IMR-90 (cell line): ENCODE measurements at regions not wholly inside any gene's neighbourhood (a gene's known extent, or its start where the extent isn't known, plus 50 kb on each side); places are given as distances from the start of the nearest gene placed in this dataset.

ENCODE experiments used
- ATAC-seq: fragments of 200-7000 bp; cut with Tn5 transposase; 2 replicates; pipeline ENCODE4 v1.9.1; 2020; ENCODE audit warnings: low read depth, mild to moderate bottlenecking, moderate library complexity
- BruUV-seq: library from RNA; stranded (reverse); fragments of 400-500 nt; replicated peaks from 2 replicates; lab custom pipeline; 2021; lab: Mats Ljungman, UMichigan
- CTCF ChIA-PET: fragments of 300-600 bp; formaldehyde crosslinking; extraction: SDS; loops from one replicate; lab custom pipeline; 2021; ENCODE audit warnings: antibody characterized with exemption; lab: Yijun Ruan, JAX
- POLR2A ChIA-PET: fragments of 300-600 bp; sonication (Branson Sonifier 250); formaldehyde crosslinking; loops from one replicate; lab custom pipeline; 2022; ENCODE audit warnings: antibody characterized with exemption; ENCODE audit not compliant: unreplicated experiment; lab: Charles Lee
- DNase-seq: peaks from one replicate; pipeline ENCODE4 v3.0.0; 2013
- H2AFZ ChIP-seq: replicated peaks from 2 replicates; pipeline ENCODE3; 2013; ENCODE audit warnings: low read length, mild to moderate bottlenecking; ENCODE audit not compliant: poor library complexity
- H2AK5ac ChIP-seq: 2 replicates; pipeline ENCODE4 v1.6.1; 2013; ENCODE audit warnings: low read depth, low read length, inconsistent platforms
- H2AK9ac ChIP-seq: replicated peaks from 2 replicates; pipeline ENCODE3; 2013; ENCODE audit warnings: mild to moderate bottlenecking, low read depth, low read length, moderate library complexity; ENCODE audit not compliant: poor library complexity
- H2BK120ac ChIP-seq: 2 replicates; pipeline ENCODE4 v1.6.1; 2013; ENCODE audit warnings: low read depth, low read length, inconsistent platforms
- H2BK15ac ChIP-seq: 3 replicates; pipeline ENCODE4 v1.6.1; 2013; ENCODE audit warnings: low read depth, low read length, inconsistent platforms
- H2BK20ac ChIP-seq: 2 replicates; pipeline ENCODE4 v1.6.1; 2013; ENCODE audit warnings: low read depth, mild to moderate bottlenecking, inconsistent platforms, low read length, moderate library complexity
- H2BK5ac ChIP-seq: 2 replicates; pipeline ENCODE4 v1.6.1; 2013; ENCODE audit warnings: mild to moderate bottlenecking, low read depth, low read length, inconsistent platforms; ENCODE audit not compliant: poor library complexity, severe bottlenecking
- H3K14ac ChIP-seq: replicated peaks from 2 replicates; pipeline ENCODE4 v1.6.1; 2013; ENCODE audit warnings: low read depth, low read length, inconsistent platforms
- H3K18ac ChIP-seq: 2 replicates; pipeline ENCODE4 v1.6.1; 2013; ENCODE audit warnings: low read depth, low read length, control low read depth
- H3K23ac ChIP-seq: 2 replicates; pipeline ENCODE4 v1.6.1; 2013; ENCODE audit warnings: low read depth, low read length, inconsistent platforms
- H3K27ac ChIP-seq: 2 replicates; pipeline ENCODE4 v1.5.1; 2013; ENCODE audit warnings: mild to moderate bottlenecking, control low read depth, low read length; ENCODE audit not compliant: insufficient read depth
- H3K27me3 ChIP-seq: 2 replicates; pipeline ENCODE4 v1.6.1; 2013; ENCODE audit warnings: low read length; ENCODE audit not compliant: control insufficient read depth, insufficient read depth
- H3K36me3 ChIP-seq: 2 replicates; pipeline ENCODE4 v1.6.1; 2013; ENCODE audit warnings: low read length, mixed read lengths; ENCODE audit not compliant: control insufficient read depth, insufficient read depth
- H3K4ac ChIP-seq: 2 replicates; pipeline ENCODE4 v1.6.1; 2013; ENCODE audit warnings: low read depth, low read length, inconsistent platforms
- H3K4me1 ChIP-seq: 2 replicates; pipeline ENCODE4 v1.6.1; 2013; ENCODE audit warnings: low read length, mixed read lengths; ENCODE audit not compliant: control insufficient read depth, insufficient read depth
- H3K4me2 ChIP-seq: 2 replicates; pipeline ENCODE4 v1.6.1; 2013; ENCODE audit warnings: low read depth, mild to moderate bottlenecking, control low read depth, low read length, moderate library complexity
- H3K4me3 ChIP-seq: 2 replicates; pipeline ENCODE4 v1.5.1; 2013; ENCODE audit warnings: low read depth, mild to moderate bottlenecking, control low read depth, low read length, moderate library complexity; ENCODE audit not compliant: insufficient read depth
- H3K56ac ChIP-seq: 2 replicates; pipeline ENCODE4 v1.6.1; 2013; ENCODE audit warnings: low read length, inconsistent platforms; ENCODE audit not compliant: insufficient read depth; ENCODE audit errors: extremely low read depth
- H3K79me1 ChIP-seq, 2 experiments: 2 replicates each; pipeline ENCODE4 v1.6.1; 2013; ENCODE audit warnings: low read length in 2 of 2, inconsistent platforms in 1 of 2, low read depth in 1 of 2
- H3K9ac ChIP-seq: 2 replicates; pipeline ENCODE4 v1.6.1; 2013; ENCODE audit warnings: low read depth, low read length, control low read depth
- H3K9me1 ChIP-seq: 2 replicates; pipeline ENCODE4 v1.6.1; 2013; ENCODE audit warnings: low read length, inconsistent platforms; ENCODE audit not compliant: insufficient read depth
- H3K9me3 ChIP-seq: 2 replicates; pipeline ENCODE4 v1.6.1; 2013; ENCODE audit warnings: low read length; ENCODE audit not compliant: control insufficient read depth, insufficient read depth
- H4K20me1 ChIP-seq: 2 replicates; pipeline ENCODE4 v1.6.1; 2013; ENCODE audit warnings: low read length, inconsistent platforms; ENCODE audit not compliant: insufficient read depth
- H4K5ac ChIP-seq: 2 replicates; pipeline ENCODE4 v1.6.1; 2013; ENCODE audit warnings: mild to moderate bottlenecking, low read depth, low read length, control low read depth
- H4K8ac ChIP-seq, 2 experiments: 2 replicates each; pipeline ENCODE4 v1.6.1; 2013; ENCODE audit warnings: low read depth in 2 of 2, low read length in 2 of 2, control low read depth in 1 of 2, inconsistent platforms in 1 of 2
- H4K91ac ChIP-seq: 2 replicates; pipeline ENCODE4 v1.6.1; 2013; ENCODE audit warnings: low read depth, low read length, inconsistent platforms; ENCODE audit not compliant: insufficient read depth
- BHLHE40 ChIP-seq: fragments of 150-350 bp; IDR thresholded peaks from 2 replicates; pipeline ENCODE4 v1.6.1; 2016; ENCODE audit warnings: mild to moderate bottlenecking, low read depth, low read length
- CEBPB ChIP-seq: IDR thresholded peaks from 2 replicates; pipeline ENCODE4 v1.6.1; 2012; ENCODE audit warnings: low read depth, low read length, improper control_type of control experiment
- CHD1 ChIP-seq: IDR thresholded peaks from 2 replicates; pipeline ENCODE4 v1.6.1; 2012; ENCODE audit warnings: low read depth, low read length, improper control_type of control experiment
- FOS ChIP-seq: fragments of 150-350 bp; IDR thresholded peaks from 2 replicates; pipeline ENCODE4 v1.6.1; 2016; ENCODE audit warnings: low read depth, low read length
- MAFK ChIP-seq: IDR thresholded peaks from 2 replicates; pipeline ENCODE4 v1.6.1; 2012; ENCODE audit warnings: low read depth, low read length, improper control_type of control experiment
- MAZ ChIP-seq: IDR thresholded peaks from 2 replicates; pipeline ENCODE4 v1.6.1; 2012; ENCODE audit warnings: low read depth, mild to moderate bottlenecking, low read length, improper control_type of control experiment, moderate library complexity, borderline replicate concordance
- MXI1 ChIP-seq: IDR thresholded peaks from 2 replicates; pipeline ENCODE4 v1.6.1; 2012; ENCODE audit warnings: low read depth, mild to moderate bottlenecking, low read length, moderate library complexity, borderline replicate concordance
- NFE2L2 ChIP-seq: fragments of 150-350 bp; IDR thresholded peaks from 2 replicates; pipeline ENCODE4 v1.6.1; 2016; ENCODE audit warnings: low read depth, mild to moderate bottlenecking, low read length
- POLR2A ChIP-seq: IDR thresholded peaks from 2 replicates; pipeline ENCODE4 v1.6.1; 2012; ENCODE audit warnings: mild to moderate bottlenecking, low read depth, low read length
- RAD21 ChIP-seq: IDR thresholded peaks from 2 replicates; pipeline ENCODE4 v1.6.1; 2012; ENCODE audit warnings: low read length, improper control_type of control experiment
- RCOR1 ChIP-seq: IDR thresholded peaks from 2 replicates; pipeline ENCODE4 v1.6.1; 2012; ENCODE audit warnings: mild to moderate bottlenecking, low read length, improper control_type of control experiment; ENCODE audit not compliant: insufficient replicate concordance
- RFX5 ChIP-seq: IDR thresholded peaks from 2 replicates; pipeline ENCODE4 v1.8.0; 2012; ENCODE audit warnings: low read depth, mild to moderate bottlenecking, low read length, moderate library complexity
- SMC3 ChIP-seq: fragments of 150-350 bp; IDR thresholded peaks from 2 replicates; pipeline ENCODE4 v1.6.1; 2016; ENCODE audit warnings: low read depth, mild to moderate bottlenecking, antibody characterized with exemption, low read length, moderate library complexity
- WGBS, 2 experiments: methylation state at CpG; one replicate each; pipeline versions ENCODE4 v1.1.5 to v1.1.7; 2013; ENCODE audit warnings: missing lambda C conversion rate in 2 of 2; ENCODE audit not compliant: insufficient read length in 1 of 2; ENCODE audit errors: extremely low coverage in 2 of 2; 5-methylcytosine and 5-hydroxymethylcytosine counted together
- dilution Hi-C: fragments of 300-500 bp; cut with HindIII; formaldehyde crosslinking; loops from one replicate; pipeline ENCODE4 v1.14.3; 2018; ENCODE audit warnings: low sequenced_read_pairs; ENCODE audit not compliant: unreplicated experiment
- in situ Hi-C: fragments of 300-500 bp; cut with MboI; formaldehyde crosslinking; loops from 3 replicates; pipeline ENCODE4 v1.14.3; 2019; ENCODE audit warnings: low sequenced_read_pairs, inconsistent platforms, mixed read lengths
- intact Hi-C: fragments of 100-400 bp; cut with micrococcal nuclease; formaldehyde crosslinking; loops from 2 replicates; pipeline ENCODE4 v1.10.0; 2022
- TF ChIP-seq, protein P1 (sequence below): fragments of 150-350 bp; IDR thresholded peaks from 2 replicates; pipeline ENCODE4 v1.6.1; 2017; ENCODE audit warnings: mild to moderate bottlenecking, antibody characterized with exemption, low read length, low read depth
- TF ChIP-seq, protein P2 (sequence below): conservative IDR thresholded peaks from 2 replicates; pipeline ENCODE4 v1.5.1; 2012; ENCODE audit warnings: mild to moderate bottlenecking, low read depth, low read length, improper control_type of control experiment
- TF ChIP-seq, protein P3 (sequence below): fragments of 150-350 bp; IDR thresholded peaks from 2 replicates; pipeline ENCODE4 v1.6.1; 2016; ENCODE audit warnings: low read depth, mild to moderate bottlenecking, low read length, moderate library complexity, borderline replicate concordance

DNA sequence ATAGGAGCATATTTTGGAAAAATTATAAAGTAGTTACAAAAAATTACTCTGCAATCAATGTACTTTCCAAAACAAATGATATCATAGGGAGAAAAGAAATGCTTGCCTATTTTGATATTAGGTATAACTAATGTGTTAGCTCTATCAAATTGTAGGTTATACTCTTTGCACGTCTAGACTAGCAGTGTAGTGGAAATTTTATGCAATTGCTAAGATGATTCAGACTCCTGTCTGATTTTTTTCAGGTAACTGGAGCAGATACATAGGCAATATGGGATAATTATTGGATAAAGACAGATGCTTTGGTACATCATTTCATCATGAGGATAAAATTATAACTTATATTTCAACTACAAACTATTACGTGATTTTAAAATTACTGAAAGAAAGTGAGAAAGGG lies 918.3 kb downstream of the EPHA4 start:
- POLR2A ChIA-PET = no interaction called here
- TF ChIP-seq MAZ (no peak), MXI1 (no peak), BHLHE40 (no peak), MAFK (no peak), SMC3 (no peak), CEBPB (no peak), RFX5 (no peak), RAD21 (no peak), FOS (no peak), NFE2L2 (no peak), CHD1 (no peak), RCOR1 (no peak), POLR2A (no peak)
- TF ChIP-seq, protein P1, sequence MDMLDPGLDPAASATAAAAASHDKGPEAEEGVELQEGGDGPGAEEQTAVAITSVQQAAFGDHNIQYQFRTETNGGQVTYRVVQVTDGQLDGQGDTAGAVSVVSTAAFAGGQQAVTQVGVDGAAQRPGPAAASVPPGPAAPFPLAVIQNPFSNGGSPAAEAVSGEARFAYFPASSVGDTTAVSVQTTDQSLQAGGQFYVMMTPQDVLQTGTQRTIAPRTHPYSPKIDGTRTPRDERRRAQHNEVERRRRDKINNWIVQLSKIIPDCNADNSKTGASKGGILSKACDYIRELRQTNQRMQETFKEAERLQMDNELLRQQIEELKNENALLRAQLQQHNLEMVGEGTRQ = no peak
- TF ChIP-seq, protein P2, sequence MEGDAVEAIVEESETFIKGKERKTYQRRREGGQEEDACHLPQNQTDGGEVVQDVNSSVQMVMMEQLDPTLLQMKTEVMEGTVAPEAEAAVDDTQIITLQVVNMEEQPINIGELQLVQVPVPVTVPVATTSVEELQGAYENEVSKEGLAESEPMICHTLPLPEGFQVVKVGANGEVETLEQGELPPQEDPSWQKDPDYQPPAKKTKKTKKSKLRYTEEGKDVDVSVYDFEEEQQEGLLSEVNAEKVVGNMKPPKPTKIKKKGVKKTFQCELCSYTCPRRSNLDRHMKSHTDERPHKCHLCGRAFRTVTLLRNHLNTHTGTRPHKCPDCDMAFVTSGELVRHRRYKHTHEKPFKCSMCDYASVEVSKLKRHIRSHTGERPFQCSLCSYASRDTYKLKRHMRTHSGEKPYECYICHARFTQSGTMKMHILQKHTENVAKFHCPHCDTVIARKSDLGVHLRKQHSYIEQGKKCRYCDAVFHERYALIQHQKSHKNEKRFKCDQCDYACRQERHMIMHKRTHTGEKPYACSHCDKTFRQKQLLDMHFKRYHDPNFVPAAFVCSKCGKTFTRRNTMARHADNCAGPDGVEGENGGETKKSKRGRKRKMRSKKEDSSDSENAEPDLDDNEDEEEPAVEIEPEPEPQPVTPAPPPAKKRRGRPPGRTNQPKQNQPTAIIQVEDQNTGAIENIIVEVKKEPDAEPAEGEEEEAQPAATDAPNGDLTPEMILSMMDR = no peak
- TF ChIP-seq, protein P3, sequence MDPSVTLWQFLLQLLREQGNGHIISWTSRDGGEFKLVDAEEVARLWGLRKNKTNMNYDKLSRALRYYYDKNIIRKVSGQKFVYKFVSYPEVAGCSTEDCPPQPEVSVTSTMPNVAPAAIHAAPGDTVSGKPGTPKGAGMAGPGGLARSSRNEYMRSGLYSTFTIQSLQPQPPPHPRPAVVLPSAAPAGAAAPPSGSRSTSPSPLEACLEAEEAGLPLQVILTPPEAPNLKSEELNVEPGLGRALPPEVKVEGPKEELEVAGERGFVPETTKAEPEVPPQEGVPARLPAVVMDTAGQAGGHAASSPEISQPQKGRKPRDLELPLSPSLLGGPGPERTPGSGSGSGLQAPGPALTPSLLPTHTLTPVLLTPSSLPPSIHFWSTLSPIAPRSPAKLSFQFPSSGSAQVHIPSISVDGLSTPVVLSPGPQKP = no peak

More for the DNA sequence above, 918.3 kb downstream of the EPHA4 start:
- Histone ChIP-seq H2BK20ac (no peak overlapping the region), H3K9me1 (no peaks in the 10 kb centered on the region), H4K5ac (no peak overlapping the region), H3K14ac (no peak overlapping the region), H3K56ac (no peak overlapping the region), H2BK15ac (no peak overlapping the region), H3K27me3 (peaks cover 3% of the 10 kb centered on the region; the same call in 1 of the 2 replicates), H3K36me3 (no peaks in the 10 kb centered on the region), H2AK5ac (no peak overlapping the region), H3K4me1 (no peaks in the 10 kb centered on the region), H2BK120ac (no peak overlapping the region), H2AFZ (no peak overlapping the region), H3K4ac (no peak overlapping the region), H2BK5ac (no peak overlapping the region), H4K8ac (no peak overlapping the region), H3K18ac (no peak overlapping the region), H3K23ac (no peak overlapping the region), H3K9ac (no peak overlapping the region), H3K79me1 (no peaks in the 10 kb centered on the region), H4K20me1 (no peaks in the 10 kb centered on the region), H2AK9ac (no peak overlapping the region), H4K91ac (no peak overlapping the region), H3K27ac (no peak overlapping the region), H3K4me2 (no peak overlapping the region), H3K4me3 (no peak overlapping the region), H3K9me3 (no peaks in the 10 kb centered on the region)
- WGBS, 2 experiments = 100% methylated on average over 1 of the region's 2 CpGs; no CpG with 5 or more reads in 1 of the 2 experiments
- intact Hi-C loops (no loop called here), dilution Hi-C loops (no loop called here), in situ Hi-C loops (no loop called here)
- DNase-seq = no peak
- no peak for ATAC-seq
- CTCF ChIA-PET = no interaction called here
- no TSS peak for BruUV-seq
